Aorta (tissue), 5 donors: ENCODE measurements at regions not wholly inside any gene's neighbourhood (a gene's known extent, or its start where the extent isn't known, plus 50 kb on each side); places are given as distances from the start of the nearest gene placed in this dataset.

Experiments used
- ATAC-seq: fragments of 200-7000 bp; cut with Tn5 transposase; one replicate; pipeline ENCODE4 v1.9.1; 2022; ENCODE audit warnings: moderate library complexity; ENCODE audit not compliant: low FRiP score
- DNase-seq, 2 donors: peaks; one replicate each; pipeline ENCODE4 v3.0.0-alpha.2; 2020
- H3K27ac ChIP-seq, 2 donors: one replicate each; pipeline ENCODE4 v1.5.1; 2013; ENCODE audit warnings: low read length in 2 of 2, mild to moderate bottlenecking in 2 of 2, moderate library complexity in 2 of 2, control low read depth in 1 of 2, inconsistent platforms in 1 of 2, low read depth in 1 of 2
- H3K27me3 ChIP-seq, 2 donors: one replicate each; pipeline ENCODE4 v1.6.1; 2013; ENCODE audit warnings: control low read depth in 1 of 2, low read length in 1 of 2, mild to moderate bottlenecking in 1 of 2, moderate library complexity in 1 of 2; ENCODE audit not compliant: insufficient read depth in 2 of 2, control insufficient read depth in 1 of 2
- H3K36me3 ChIP-seq, 2 donors: one replicate each; pipeline ENCODE4 v1.6.1; 2013; ENCODE audit warnings: control low read depth in 1 of 2, low read length in 1 of 2, mild to moderate bottlenecking in 1 of 2; ENCODE audit not compliant: insufficient read depth in 2 of 2, control insufficient read depth in 1 of 2
- H3K4me1 ChIP-seq, 2 donors: one replicate each; pipeline ENCODE4 v1.6.1; 2013; ENCODE audit warnings: low read length in 2 of 2, control low read depth in 1 of 2, mild to moderate bottlenecking in 1 of 2, moderate library complexity in 1 of 2; ENCODE audit not compliant: insufficient read depth in 2 of 2, control insufficient read depth in 1 of 2
- H3K4me3 ChIP-seq, 2 donors: one replicate each; pipeline ENCODE4 v1.5.1; 2013; ENCODE audit warnings: low read length in 2 of 2, control low read depth in 1 of 2, mild to moderate bottlenecking in 1 of 2
- H3K9me3 ChIP-seq: one replicate; pipeline ENCODE4 v1.6.1; 2013; ENCODE audit warnings: mild to moderate bottlenecking, low read length; ENCODE audit not compliant: control insufficient read depth
- WGBS, 2 donors: extraction: QIAGEN DNeasy Blood & Tissue Kit; methylation state at CpG; one replicate each; pipeline ENCODE4 v1.1.7; 2013; 5-methylcytosine and 5-hydroxymethylcytosine counted together
- intact Hi-C, 2 donors: fragments of 100-400 bp; cut with DNase I; formaldehyde crosslinking; loops; one replicate each; pipeline versions ENCODE4 v1.14.2 to v1.15.0; 2022
- donor health status: healthy with polysubstance abuse.
- donor health status: Bipolar disorder and iron deficiency.
- donor health status: DM: no; HTN: no; CAD: no.
- donor health status: DM: no; HTN: no; CAD: no.
- donor health status: DM: yes; HTN: yes; CAD: no.

- ATAC-seq = no peak
Observed at GRCh38 chr9:109922617-109923470, 142.8 kb downstream of the PALM2AKAP2 start.

GRCh38 chr9:109923471-109923760, 143.4 kb downstream of the PALM2AKAP2 start:
- no peak overlapping the region for H3K27ac ChIP-seq
- H3K9me3 ChIP-seq = no peaks in the 10 kb centered on the region
- ATAC-seq = no peak
- 78 to 85% methylated on average over 5 of the region's 5 CpGs for WGBS, 2 donors
- no peaks in the 10 kb centered on the region for H3K4me1 ChIP-seq
- DNase-seq = no peak
- H3K4me3 ChIP-seq = no peak overlapping the region
- H3K27me3 ChIP-seq = no peaks in the 10 kb centered on the region
- peaks cover 4 to 9% of the 10 kb centered on the region in 2 donors for H3K36me3 ChIP-seq
- intact Hi-C loops = no loop called here

More at GRCh38 chr9:109922617-109923470, 142.8 kb downstream of the PALM2AKAP2 start:
- no peaks in the 10 kb centered on the region for H3K9me3 ChIP-seq
- WGBS, 2 donors = 46 to 61% methylated on average over 2 of the region's 2 CpGs
- H3K27me3 ChIP-seq = no peaks in the 10 kb centered on the region
- no peak overlapping the region for H3K4me3 ChIP-seq
- intact Hi-C loops = no loop called here
- peaks cover 2 to 6% of the 10 kb centered on the region in 2 donors for H3K4me1 ChIP-seq
- DNase-seq = no peak
- H3K36me3 ChIP-seq = peaks cover 4 to 9% of the 10 kb centered on the region in 2 donors
- H3K27ac ChIP-seq = no peak overlapping the region

GRCh38 chr9:109923806-109924205, 143.8 kb downstream of the PALM2AKAP2 start:
- no peak overlapping the region for H3K27ac ChIP-seq
- intact Hi-C loops = no loop called here
- ATAC-seq (no peak), DNase-seq (no peak)
- 88 to 91% methylated on average over 3 of the region's 3 CpGs for WGBS, 2 donors
- no peaks in the 10 kb centered on the region for H3K27me3 ChIP-seq
- H3K4me1 ChIP-seq = no peaks in the 10 kb centered on the region
- no peaks in the 10 kb centered on the region for H3K9me3 ChIP-seq
- H3K4me3 ChIP-seq = no peak overlapping the region
- peaks cover 4 to 9% of the 10 kb centered on the region in 2 donors for H3K36me3 ChIP-seq

DNA sequence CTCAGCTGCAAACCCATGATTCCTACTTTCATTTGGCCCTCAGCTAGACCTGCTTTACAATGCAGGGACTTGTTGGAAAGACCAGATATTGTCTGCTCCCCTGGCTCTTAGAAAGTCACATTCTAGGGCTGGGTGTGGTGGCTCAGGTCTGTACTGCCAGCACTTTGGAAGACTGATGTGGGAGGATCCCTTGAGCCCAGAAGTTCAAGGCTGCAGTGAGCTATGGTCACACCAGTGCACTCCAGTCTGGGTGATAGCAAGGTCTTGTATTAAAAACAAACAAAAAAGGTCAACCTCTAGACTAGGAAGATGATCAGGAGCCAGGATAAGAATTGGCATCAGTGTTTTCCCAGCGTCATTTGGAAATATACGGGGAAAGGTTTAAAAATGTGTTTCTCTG, 145.8 kb downstream of the PALM2AKAP2 start:
- H3K27ac ChIP-seq = no peak overlapping the region
- ATAC-seq (no peak), DNase-seq (no peak)
- peaks cover 6 to 9% of the 10 kb centered on the region in 2 donors for H3K36me3 ChIP-seq
- intact Hi-C loops = no loop called here
- H3K9me3 ChIP-seq = no peaks in the 10 kb centered on the region
- no peak overlapping the region for H3K4me3 ChIP-seq
- H3K4me1 ChIP-seq = no peaks in the 10 kb centered on the region
- 94 to 95% methylated on average over 2 of the region's 2 CpGs for WGBS, 2 donors
- no peaks in the 10 kb centered on the region for H3K27me3 ChIP-seq

GRCh38 chr9:109926421-109926869, 146.4 kb downstream of the PALM2AKAP2 start:
- H3K4me3 ChIP-seq = no peak overlapping the region
- DNase-seq (peak in 1 of 2 donors; percentile 69), ATAC-seq (no peak)
- H3K27me3 ChIP-seq = no peaks in the 10 kb centered on the region
- intact Hi-C loops = no loop called here
- H3K4me1 ChIP-seq = no peaks in the 10 kb centered on the region
- 86 to 87% methylated on average over 3 of the region's 3 CpGs for WGBS, 2 donors
- no peak overlapping the region for H3K27ac ChIP-seq
- peaks cover 6 to 9% of the 10 kb centered on the region in 2 donors for H3K36me3 ChIP-seq
- no peaks in the 10 kb centered on the region for H3K9me3 ChIP-seq

DNA sequence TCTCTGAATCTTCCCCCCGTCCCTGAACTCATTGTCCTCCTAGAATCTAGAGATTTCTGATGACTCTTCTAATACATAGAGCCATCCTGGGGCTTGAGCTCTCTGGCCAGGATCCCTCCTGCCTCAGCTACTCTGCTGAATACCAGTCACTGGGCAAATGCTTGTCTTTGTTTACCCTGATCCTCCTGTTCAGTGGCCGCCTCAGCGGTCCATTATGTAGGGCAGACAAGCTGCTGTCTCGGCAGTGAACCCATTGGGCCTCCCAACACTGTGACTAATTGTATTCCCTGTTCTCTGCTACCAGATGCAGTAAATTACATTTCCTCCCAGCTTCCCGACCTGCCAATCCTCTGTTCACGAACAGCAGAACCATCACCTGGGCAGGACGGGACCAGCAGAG, 151.6 kb downstream of the PALM2AKAP2 start:
- Histone ChIP-seq H3K4me1 (no peaks in the 10 kb centered on the region), H3K9me3 (no peaks in the 10 kb centered on the region), H3K27ac (no peak overlapping the region), H3K36me3 (peaks cover 2% of the 10 kb centered on the region in 2 donors), H3K4me3 (no peak overlapping the region), H3K27me3 (no peaks in the 10 kb centered on the region)
- no peak for ATAC-seq
- intact Hi-C loops = no loop called here
- DNase-seq = no peak
- 93% methylated on average over 7 of the region's 7 CpGs for WGBS, 2 donors

DNA sequence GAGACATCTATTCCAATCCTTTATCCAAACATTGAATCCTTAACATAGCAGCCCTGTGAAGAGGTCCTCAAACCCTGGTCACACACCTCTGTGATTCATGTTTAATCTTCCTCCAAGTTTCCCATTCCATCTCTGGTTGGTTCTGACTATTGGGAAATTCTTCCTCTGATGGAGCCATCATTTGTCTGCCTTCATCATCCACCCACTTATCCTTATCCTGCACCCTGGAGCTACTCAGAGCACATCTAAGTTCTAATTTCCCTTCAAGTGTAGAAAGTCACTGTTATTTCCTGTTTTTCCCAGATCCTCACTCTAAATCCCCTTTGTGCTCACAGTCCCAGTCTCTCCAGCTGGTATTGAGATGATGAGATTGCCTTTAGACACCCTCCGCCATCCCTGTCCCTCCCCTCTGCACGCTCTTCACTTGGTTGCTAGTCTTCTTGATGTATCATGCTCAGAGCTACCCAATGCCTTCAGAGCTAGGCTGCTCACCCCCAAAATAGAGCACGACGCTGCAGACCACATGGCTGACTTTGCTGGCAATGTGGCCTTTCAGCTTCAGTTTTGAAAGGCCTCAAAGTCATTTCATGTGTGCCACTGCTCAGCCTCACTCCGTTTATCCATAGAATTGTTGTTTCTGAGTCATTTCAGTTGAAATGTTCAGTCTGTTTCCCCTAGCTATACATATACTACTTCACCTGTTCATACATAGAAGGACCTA, 154.3 kb downstream of the PALM2AKAP2 start:
- no peak overlapping the region for H3K4me3 ChIP-seq
- H3K4me1 ChIP-seq = no peaks in the 10 kb centered on the region
- H3K27me3 ChIP-seq = no peaks in the 10 kb centered on the region
- H3K36me3 ChIP-seq = peaks cover 0 to 6% of the 10 kb centered on the region in 2 donors
- no peak for ATAC-seq
- no peak for DNase-seq
- intact Hi-C loops = no loop called here
- 62 to 64% methylated on average over 5 of the region's 5 CpGs for WGBS, 2 donors
- no peak overlapping the region for H3K27ac ChIP-seq
- H3K9me3 ChIP-seq = no peaks in the 10 kb centered on the region

- peaks cover 0 to 5% of the 10 kb centered on the region in 2 donors for H3K36me3 ChIP-seq
- no peaks in the 10 kb centered on the region for H3K9me3 ChIP-seq
- H3K27ac ChIP-seq = no peak overlapping the region
- H3K4me1 ChIP-seq = no peaks in the 10 kb centered on the region
- intact Hi-C loops = no loop called here
- WGBS, 2 donors = 58 to 59% methylated on average over 4 of the region's 4 CpGs
- DNase-seq (no peak), ATAC-seq (no peak)
- no peaks in the 10 kb centered on the region for H3K27me3 ChIP-seq
- H3K4me3 ChIP-seq = no peak overlapping the region
Observed at GRCh38 chr9:109934857-109935215, 154.8 kb downstream of the PALM2AKAP2 start.
